A549 (cell line): ENCODE measurements at regions not wholly inside any gene's neighbourhood (a gene's known extent, or its start where the extent isn't known, plus 50 kb on each side); places are given as distances from the start of the nearest gene placed in this dataset.

ENCODE experiments used
- ATAC-seq, 2 experiments: fragments of 200-7000 bp in 1 of 2; fragments of >200 bp in 1 of 2; cut with Nextera tagmentation in 1 of 2; cut with Tn5 transposase in 1 of 2; 3 replicates each; pipeline versions ENCODE4 v1.8.0 to v1.9.1; 2018 to 2020; ENCODE audit warnings: mild to moderate bottlenecking in 1 of 2, moderate library complexity in 1 of 2
- CTCF ChIA-PET: fragments of 300-600 bp; sonication (Branson Sonifier 250); formaldehyde crosslinking; extraction: SDS; loops from one replicate; lab custom pipeline; 2021; ENCODE audit warnings: antibody characterized with exemption, inconsistent platforms; lab: Yijun Ruan, JAX
- POLR2A ChIA-PET: fragments of 350-600 bp; formaldehyde crosslinking; extraction: SDS; loops from one replicate; lab custom pipeline; 2021; ENCODE audit warnings: antibody characterized with exemption, inconsistent platforms; lab: Yijun Ruan, JAX
- DNase-seq, 2 experiments: peaks; one replicate each; pipeline versions ENCODE4 v3.0.0 to v3.0.0-alpha.2; 2011 to 2016; ENCODE audit warnings: low read depth in 1 of 2, low spot score in 1 of 2
- FAIRE-seq: peaks from 2 replicates; lab custom pipeline; 2011; peaks lifted over from hg19 to GRCh38; lab: Jason Lieb, UNC
- H3K27ac ChIP-seq, 2 experiments: fragments of >200 bp; sonication (Bioruptor Twin); formaldehyde crosslinking; 3 replicates each; pipeline ENCODE4 v1.5.1; 2016 to 2017
- H3K4me1 ChIP-seq: fragments of >200 bp; sonication (Bioruptor Twin); formaldehyde crosslinking; 3 replicates; pipeline ENCODE4 v1.6.1; 2016
- H3K4me2 ChIP-seq: fragments of >200 bp; sonication (Bioruptor Twin); formaldehyde crosslinking; 3 replicates; pipeline ENCODE4 v1.6.1; 2016
- H3K4me3 ChIP-seq: fragments of >200 bp; sonication (Bioruptor Twin); formaldehyde crosslinking; 3 replicates; pipeline ENCODE4 v1.5.1; 2016
- H3K9me3 ChIP-seq: fragments of >200 bp; sonication (Bioruptor Twin); formaldehyde crosslinking; 3 replicates; pipeline ENCODE4 v1.6.1; 2016
- CBX8 ChIP-seq: fragments of 200-600 bp; sonication (generic); IDR thresholded peaks from 2 replicates; pipeline ENCODE4 v1.6.1; 2016
- CEBPB ChIP-seq, 2 experiments: fragments of >200 bp in 1 of 2; sonication (Bioruptor Twin) in 1 of 2; formaldehyde crosslinking in 1 of 2; IDR thresholded peaks; 2 replicates each; pipeline ENCODE4 v1.6.1; 2012 to 2016
- CHD2 ChIP-seq: fragments of 150-350 bp; IDR thresholded peaks from 2 replicates; pipeline ENCODE4 v1.6.1; 2014; ENCODE audit warnings: low read length; ENCODE audit not compliant: partially characterized antibody
- EP300 ChIP-seq, 2 experiments: fragments of >200 bp; sonication (Bioruptor Twin); formaldehyde crosslinking; IDR thresholded peaks; 2 replicates in 1 of 2; 3 replicates in 1 of 2; pipeline ENCODE4 v1.6.1; 2016 to 2017
- FOXS1 ChIP-seq: fragments of 250-450 bp; sonication (Bioruptor Pico); IDR thresholded peaks from 2 replicates; pipeline ENCODE4 v1.5.0; 2020; ENCODE audit warnings: mild to moderate bottlenecking, moderate library complexity
- HDAC2 ChIP-seq: fragments of 200-600 bp; sonication (generic); IDR thresholded peaks from 2 replicates; pipeline ENCODE4 v1.6.1; 2016
- HOXB5 ChIP-seq: fragments of 250-450 bp; sonication (Bioruptor Pico); IDR thresholded peaks from 2 replicates; pipeline ENCODE4 v1.5.0; 2020; ENCODE audit warnings: mild to moderate bottlenecking, moderate library complexity
- MAFK ChIP-seq: fragments of 450-650 bp; IDR thresholded peaks from 2 replicates; pipeline ENCODE4 v1.6.1; 2014; ENCODE audit not compliant: partially characterized antibody
- MAZ ChIP-seq: fragments of 150-350 bp; IDR thresholded peaks from 2 replicates; pipeline ENCODE4 v1.6.1; 2014; ENCODE audit warnings: antibody characterized with exemption, low read depth, low read length, borderline replicate concordance
- NPAS2 ChIP-seq: fragments of 250-450 bp; sonication (Bioruptor Pico); IDR thresholded peaks from 2 replicates; pipeline ENCODE4 v1.8.0; 2022; ENCODE audit warnings: mild to moderate bottlenecking, moderate library complexity, borderline replicate concordance
- POLR2AphosphoS2 ChIP-seq: conservative IDR thresholded peaks from 2 replicates; pipeline ENCODE4 v1.6.1; 2012; ENCODE audit warnings: low read length, improper control_type of control experiment, inconsistent platforms
- RAD21 ChIP-seq, 2 experiments: fragments of >200 bp in 1 of 2; sonication (Bioruptor Twin) in 1 of 2; formaldehyde crosslinking in 1 of 2; IDR thresholded peaks in 1 of 2; conservative IDR thresholded peaks in 1 of 2; 2 replicates in 1 of 2; 3 replicates in 1 of 2; pipeline ENCODE4 v1.6.1; 2012 to 2018; ENCODE audit warnings: inconsistent platforms in 1 of 2
- RARB ChIP-seq: fragments of 250-450 bp; sonication (Bioruptor Pico); IDR thresholded peaks from 2 replicates; pipeline ENCODE4 v1.8.0; 2021; ENCODE audit warnings: mild to moderate bottlenecking, moderate library complexity
- RCOR1 ChIP-seq: fragments of 150-350 bp; IDR thresholded peaks from 2 replicates; pipeline ENCODE4 v1.6.1; 2014; ENCODE audit warnings: antibody characterized with exemption, low read length, low read depth
- RFX5 ChIP-seq: fragments of 450-650 bp; IDR thresholded peaks from 2 replicates; pipeline ENCODE4 v1.7.1; 2014; ENCODE audit warnings: antibody characterized with exemption, mild to moderate bottlenecking, moderate library complexity
- SMC3 ChIP-seq: fragments of >200 bp; sonication (Bioruptor Twin); formaldehyde crosslinking; IDR thresholded peaks from 3 replicates; pipeline ENCODE4 v1.6.1; 2018; ENCODE audit warnings: inconsistent platforms
- SREBF2 ChIP-seq: fragments of 450-650 bp; IDR thresholded peaks from 2 replicates; pipeline ENCODE4 v1.6.1; 2014; ENCODE audit warnings: mild to moderate bottlenecking, moderate library complexity
- WGBS: methylation state at CpG from one replicate; pipeline ENCODE4 v1.1.6; 2017; ENCODE audit errors: missing lambda C conversion rate; 5-methylcytosine and 5-hydroxymethylcytosine counted together
- TF ChIP-seq, protein P1 (sequence below): IDR thresholded peaks from 2 replicates; pipeline ENCODE4 v1.6.1; 2012
- TF ChIP-seq, protein P2 (sequence below): fragments of 250-450 bp; sonication (Bioruptor Pico); IDR thresholded peaks from 2 replicates; pipeline ENCODE4 v1.5.0; 2020; ENCODE audit warnings: low read depth, mild to moderate bottlenecking, moderate library complexity
- TF ChIP-seq, protein P3 (sequence below): fragments of 150-350 bp; IDR thresholded peaks from 2 replicates; pipeline ENCODE4 v1.6.1; 2014; ENCODE audit warnings: low read depth, mild to moderate bottlenecking, low read length

DNA sequence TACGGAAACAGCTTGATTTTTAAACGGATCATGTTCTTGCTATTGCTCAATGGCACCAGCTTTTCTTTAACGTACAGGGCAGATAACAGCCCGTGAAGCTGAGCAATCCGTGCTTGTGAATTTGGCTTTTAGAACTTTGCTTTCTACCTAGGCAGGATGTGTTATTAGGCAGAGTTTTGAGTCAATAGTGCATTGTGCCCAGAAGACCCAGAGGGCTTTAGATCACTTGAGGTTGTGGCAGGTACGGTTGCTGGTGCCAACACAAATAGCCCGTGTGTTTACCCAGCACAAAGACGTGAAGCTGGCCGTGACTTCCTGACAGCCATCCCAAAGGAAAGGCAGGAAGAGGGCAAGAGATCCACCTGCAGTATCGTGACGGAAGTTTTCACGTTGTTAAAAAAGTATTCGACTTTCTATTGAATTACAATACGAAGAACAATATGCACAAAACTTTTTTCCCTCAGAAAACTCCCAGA lies 117.4 kb upstream of the FRMD1 start:
- FAIRE-seq (no peak), ATAC-seq (peak; percentile 37 to 52; a peak in 3 of 6 replicates), DNase-seq (peak in 1 of 2 experiments; percentile 49)
- CTCF ChIA-PET: interaction anchor here (0.9 to 1.8 kb wide), 3 partner anchors 41 to 159 kb away, joined by 3 to 6 read pairs (median 3); no protein-coding TSS in a partner anchor
- H3K27ac ChIP-seq: peak overlapping the region; percentile 40 to 50; a peak in 4 of 6 replicates
- peak overlapping the region; percentile 60 for H3K4me2 ChIP-seq
- peaks cover 22% of the 10 kb centered on the region for H3K4me1 ChIP-seq
- WGBS: 7% methylated on average over 14 of the region's 14 CpGs
- H3K4me3 ChIP-seq: no peak overlapping the region
- POLR2A ChIA-PET: no interaction called here
- H3K9me3 ChIP-seq: no peaks in the 10 kb centered on the region
- peak in 1 of 2 experiments; percentile 65; a peak in 2 of 4 replicates for TF ChIP-seq CEBPB (IDR thresholded peaks at IDR 0.05)
- TF ChIP-seq SMC3: 0 out of 3 replicates have a peak, but pooled peaks have one; percentile 18
- TF ChIP-seq RCOR1: no peak

DNA sequence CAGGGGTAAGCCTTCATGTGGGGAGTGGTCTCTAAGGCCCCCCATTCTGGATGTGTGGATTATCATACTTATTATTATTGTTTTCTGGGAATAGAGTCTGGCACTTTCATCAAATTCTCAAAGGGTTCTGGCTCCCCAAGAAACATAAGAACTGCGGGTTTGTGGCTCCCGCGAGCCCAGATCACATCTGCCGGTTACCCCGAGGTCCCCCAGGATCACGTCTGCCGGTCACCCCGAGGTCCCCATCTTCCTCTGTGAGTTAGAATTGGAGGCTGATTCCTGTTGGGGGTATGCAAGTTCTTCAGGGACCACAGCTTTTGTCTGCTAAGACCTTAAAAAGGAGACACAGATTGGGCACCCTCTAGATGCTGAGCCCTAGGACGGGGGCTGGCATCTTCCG lies 116.7 kb upstream of the FRMD1 start:
- 84% methylated on average over 10 of the region's 10 CpGs for WGBS
- DNase-seq (no peak), ATAC-seq (no peak), FAIRE-seq (no peak)
- peaks cover 22% of the 10 kb centered on the region for H3K4me1 ChIP-seq
- H3K9me3 ChIP-seq: no peaks in the 10 kb centered on the region
- no peak overlapping the region for H3K4me3 ChIP-seq
- ChIA-PET CTCF (interaction anchor here (0.9 to 1.8 kb wide), 3 partner anchors 41 to 160 kb away, joined by 3 to 6 read pairs (median 3); no protein-coding TSS in a partner anchor), POLR2A (no interaction called here)
- TF ChIP-seq RCOR1 (no peak), MAZ (no peak), HOXB5 (CRISPR knock-in tag) (no peak), CEBPB (IDR thresholded peaks at IDR 0.05) (no peak), EP300 (IDR thresholded peaks at IDR 0.05) (no peak), MAFK (no peak), RAD21 (conservative IDR thresholded peaks at IDR 0.05 in 1 of 2, IDR thresholded peaks at IDR 0.05 in 1 of 2) (no peak), HDAC2 (no peak), SMC3 (no peak), NPAS2 (CRISPR knock-in tag) (no peak), CBX8 (no peak), FOXS1 (CRISPR knock-in tag) (no peak), SREBF2 (no peak), RFX5 (no peak), CHD2 (no peak), POLR2AphosphoS2 (no peak), RARB (CRISPR knock-in tag) (no peak)
- TF ChIP-seq, protein P1, sequence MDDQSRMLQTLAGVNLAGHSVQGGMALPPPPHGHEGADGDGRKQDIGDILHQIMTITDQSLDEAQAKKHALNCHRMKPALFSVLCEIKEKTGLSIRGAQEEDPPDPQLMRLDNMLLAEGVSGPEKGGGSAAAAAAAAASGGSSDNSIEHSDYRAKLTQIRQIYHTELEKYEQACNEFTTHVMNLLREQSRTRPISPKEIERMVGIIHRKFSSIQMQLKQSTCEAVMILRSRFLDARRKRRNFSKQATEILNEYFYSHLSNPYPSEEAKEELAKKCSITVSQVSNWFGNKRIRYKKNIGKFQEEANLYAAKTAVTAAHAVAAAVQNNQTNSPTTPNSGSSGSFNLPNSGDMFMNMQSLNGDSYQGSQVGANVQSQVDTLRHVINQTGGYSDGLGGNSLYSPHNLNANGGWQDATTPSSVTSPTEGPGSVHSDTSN: no peak
- TF ChIP-seq, protein P2, sequence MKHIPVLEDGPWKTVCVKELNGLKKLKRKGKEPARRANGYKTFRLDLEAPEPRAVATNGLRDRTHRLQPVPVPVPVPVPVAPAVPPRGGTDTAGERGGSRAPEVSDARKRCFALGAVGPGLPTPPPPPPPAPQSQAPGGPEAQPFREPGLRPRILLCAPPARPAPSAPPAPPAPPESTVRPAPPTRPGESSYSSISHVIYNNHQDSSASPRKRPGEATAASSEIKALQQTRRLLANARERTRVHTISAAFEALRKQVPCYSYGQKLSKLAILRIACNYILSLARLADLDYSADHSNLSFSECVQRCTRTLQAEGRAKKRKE (CRISPR knock-in tag): no peak
- TF ChIP-seq, protein P3, sequence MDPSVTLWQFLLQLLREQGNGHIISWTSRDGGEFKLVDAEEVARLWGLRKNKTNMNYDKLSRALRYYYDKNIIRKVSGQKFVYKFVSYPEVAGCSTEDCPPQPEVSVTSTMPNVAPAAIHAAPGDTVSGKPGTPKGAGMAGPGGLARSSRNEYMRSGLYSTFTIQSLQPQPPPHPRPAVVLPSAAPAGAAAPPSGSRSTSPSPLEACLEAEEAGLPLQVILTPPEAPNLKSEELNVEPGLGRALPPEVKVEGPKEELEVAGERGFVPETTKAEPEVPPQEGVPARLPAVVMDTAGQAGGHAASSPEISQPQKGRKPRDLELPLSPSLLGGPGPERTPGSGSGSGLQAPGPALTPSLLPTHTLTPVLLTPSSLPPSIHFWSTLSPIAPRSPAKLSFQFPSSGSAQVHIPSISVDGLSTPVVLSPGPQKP: no peak
- peak overlapping the region; percentile 40 to 50; a peak in 5 of 6 replicates for H3K27ac ChIP-seq
- H3K4me2 ChIP-seq: peak overlapping the region; percentile 60
